H1 (cell line): ENCODE measurements at regions not wholly inside any gene's neighbourhood (a gene's known extent, or its start where the extent isn't known, plus 50 kb on each side); places are given as distances from the start of the nearest gene placed in this dataset.

Source experiments
- GTF2F1 ChIP-seq: IDR thresholded peaks from 2 replicates; pipeline ENCODE4 v1.6.1; 2012; ENCODE audit warnings: low read depth, low read length, improper control_type of control experiment, borderline replicate concordance
- HDAC2 ChIP-seq, 2 experiments: fragments of 300-600 bp in 1 of 2; sonication (generic) in 1 of 2; IDR thresholded peaks; 2 replicates each; pipeline ENCODE4 v1.6.1; 2011 to 2012; ENCODE audit warnings: low read depth in 2 of 2, low read length in 2 of 2, mild to moderate bottlenecking in 2 of 2, moderate library complexity in 2 of 2, borderline replicate concordance in 1 of 2, inconsistent platforms in 1 of 2
- JUN ChIP-seq: IDR thresholded peaks from 2 replicates; pipeline ENCODE4 v1.6.1; 2011; ENCODE audit warnings: low read depth, mild to moderate bottlenecking, improper control_type of control experiment, low read length
- MAFK ChIP-seq: IDR thresholded peaks from 2 replicates; pipeline ENCODE4 v1.6.1; 2012; ENCODE audit warnings: low read depth, mild to moderate bottlenecking, improper control_type of control experiment, low read length
- PHF8 ChIP-seq: fragments of 200-600 bp; sonication (generic); conservative IDR thresholded peaks from 2 replicates; pipeline ENCODE4 v1.7.1; 2012; ENCODE audit warnings: low read depth, mild to moderate bottlenecking, inconsistent platforms, low read length, moderate library complexity
- POLR2A ChIP-seq, 2 experiments: IDR thresholded peaks; 1 replicate in 1 of 2; 2 replicates in 1 of 2; pipeline ENCODE4 v1.6.1; 2011; ENCODE audit warnings: low read depth in 2 of 2, low read length in 2 of 2, mild to moderate bottlenecking in 2 of 2; ENCODE audit errors: control extremely low read depth in 1 of 2
- RAD21 ChIP-seq, 2 experiments: IDR thresholded peaks in 1 of 2; conservative IDR thresholded peaks in 1 of 2; 2 replicates each; pipeline ENCODE4 v1.6.1; 2011; ENCODE audit warnings: low read depth in 2 of 2, low read length in 2 of 2, improper control_type of control experiment in 1 of 2, inconsistent platforms in 1 of 2, mild to moderate bottlenecking in 1 of 2, moderate library complexity in 1 of 2
- RFX5 ChIP-seq: IDR thresholded peaks from 2 replicates; pipeline ENCODE4 v1.6.1; 2011; ENCODE audit warnings: low read depth, low read length, improper control_type of control experiment, borderline replicate concordance
- TF ChIP-seq, protein P1 (sequence below), 3 experiments: IDR thresholded peaks; 1 replicate in 2 of 3; 2 replicates in 1 of 3; pipeline versions ENCODE4 v1.5.1 to v1.6.1; 2011; ENCODE audit warnings: low read length in 3 of 3, mild to moderate bottlenecking in 3 of 3, inconsistent platforms in 2 of 3, low read depth in 1 of 3, moderate library complexity in 1 of 3; ENCODE audit not compliant: insufficient read depth in 1 of 3; ENCODE audit errors: control extremely low read depth in 1 of 3
- TF ChIP-seq, protein P2 (sequence below): IDR thresholded peaks from 2 replicates; pipeline ENCODE4 v1.6.1; 2012; ENCODE audit warnings: low read length, inconsistent platforms

DNA sequence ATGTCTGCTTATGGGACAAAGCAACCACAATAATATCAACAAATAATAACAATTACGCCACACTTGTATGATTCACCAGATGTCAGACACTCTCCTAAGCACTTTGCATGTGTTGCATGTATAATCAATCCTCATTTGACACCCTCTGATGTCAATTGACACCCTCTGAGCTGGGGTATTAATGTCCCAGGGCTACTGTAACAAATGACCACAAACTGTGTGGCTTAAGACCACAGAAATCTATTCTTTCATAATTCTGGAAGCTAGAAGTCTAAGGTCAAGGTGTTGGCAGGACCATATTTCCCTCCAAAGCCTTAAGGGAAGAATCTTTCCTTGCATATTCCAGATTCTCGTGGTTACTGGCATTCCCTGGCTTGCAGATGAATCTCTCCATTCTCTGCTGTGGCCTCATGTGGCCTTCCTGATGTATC is 112.7 kb downstream of the NPIPB5 start:
- TF ChIP-seq, protein P1, sequence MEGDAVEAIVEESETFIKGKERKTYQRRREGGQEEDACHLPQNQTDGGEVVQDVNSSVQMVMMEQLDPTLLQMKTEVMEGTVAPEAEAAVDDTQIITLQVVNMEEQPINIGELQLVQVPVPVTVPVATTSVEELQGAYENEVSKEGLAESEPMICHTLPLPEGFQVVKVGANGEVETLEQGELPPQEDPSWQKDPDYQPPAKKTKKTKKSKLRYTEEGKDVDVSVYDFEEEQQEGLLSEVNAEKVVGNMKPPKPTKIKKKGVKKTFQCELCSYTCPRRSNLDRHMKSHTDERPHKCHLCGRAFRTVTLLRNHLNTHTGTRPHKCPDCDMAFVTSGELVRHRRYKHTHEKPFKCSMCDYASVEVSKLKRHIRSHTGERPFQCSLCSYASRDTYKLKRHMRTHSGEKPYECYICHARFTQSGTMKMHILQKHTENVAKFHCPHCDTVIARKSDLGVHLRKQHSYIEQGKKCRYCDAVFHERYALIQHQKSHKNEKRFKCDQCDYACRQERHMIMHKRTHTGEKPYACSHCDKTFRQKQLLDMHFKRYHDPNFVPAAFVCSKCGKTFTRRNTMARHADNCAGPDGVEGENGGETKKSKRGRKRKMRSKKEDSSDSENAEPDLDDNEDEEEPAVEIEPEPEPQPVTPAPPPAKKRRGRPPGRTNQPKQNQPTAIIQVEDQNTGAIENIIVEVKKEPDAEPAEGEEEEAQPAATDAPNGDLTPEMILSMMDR (IDR thresholded peaks at IDR 0.05; ENCODE audit: control extremely low read depth in 1 of 3, insufficient read depth in 1 of 3, low read depth in 1 of 3, low read length in 3 of 3) = no peak
- TF ChIP-seq MAFK (no peak), RFX5 (no peak), HDAC2 (IDR thresholded peaks at IDR 0.05; ENCODE audit: borderline replicate concordance in 1 of 2, low read depth in 2 of 2, low read length in 2 of 2) (no peak), RAD21 (IDR thresholded peaks at IDR 0.05 in 1 of 2, conservative IDR thresholded peaks at IDR 0.05 in 1 of 2; ENCODE audit: low read depth in 2 of 2, low read length in 2 of 2) (no peak), PHF8 (no peak), GTF2F1 (no peak), JUN (no peak), POLR2A (IDR thresholded peaks at IDR 0.05; ENCODE audit: control extremely low read depth in 1 of 2, low read depth in 2 of 2, low read length in 2 of 2) (no peak)
- TF ChIP-seq, protein P2, sequence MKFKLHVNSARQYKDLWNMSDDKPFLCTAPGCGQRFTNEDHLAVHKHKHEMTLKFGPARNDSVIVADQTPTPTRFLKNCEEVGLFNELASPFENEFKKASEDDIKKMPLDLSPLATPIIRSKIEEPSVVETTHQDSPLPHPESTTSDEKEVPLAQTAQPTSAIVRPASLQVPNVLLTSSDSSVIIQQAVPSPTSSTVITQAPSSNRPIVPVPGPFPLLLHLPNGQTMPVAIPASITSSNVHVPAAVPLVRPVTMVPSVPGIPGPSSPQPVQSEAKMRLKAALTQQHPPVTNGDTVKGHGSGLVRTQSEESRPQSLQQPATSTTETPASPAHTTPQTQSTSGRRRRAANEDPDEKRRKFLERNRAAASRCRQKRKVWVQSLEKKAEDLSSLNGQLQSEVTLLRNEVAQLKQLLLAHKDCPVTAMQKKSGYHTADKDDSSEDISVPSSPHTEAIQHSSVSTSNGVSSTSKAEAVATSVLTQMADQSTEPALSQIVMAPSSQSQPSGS = no peak
